ENCODE measurements at regions not wholly inside any gene's neighbourhood (a gene's known extent, or its start where the extent isn't known, plus 50 kb on each side); places are given as distances from the start of the nearest gene placed in this dataset.

- no peaks in the 10 kb centered on the region for H3K36me3 ChIP-seq
- intact Hi-C loops (cut with DNase I; ENCODE audit: low total_unique reads), result no loop called here
- H3K9me3 ChIP-seq, result no peaks in the 10 kb centered on the region
- no peak overlapping the region for H3K4me3 ChIP-seq
- H3K27me3 ChIP-seq, result peaks cover 0 to 77% (median 7%) of the 10 kb centered on the region in 3 donors
- 78 to 87% (median 83%) methylated on average over 15 of the region's 15 CpGs for WGBS, 5 donors
- TF ChIP-seq POLR2A (IDR thresholded peaks at IDR 0.05) (no peak), POLR2AphosphoS5 (IDR thresholded peaks at IDR 0.05) (no peak), EP300 (IDR thresholded peaks at IDR 0.05) (no peak)
- TF ChIP-seq, protein P1, sequence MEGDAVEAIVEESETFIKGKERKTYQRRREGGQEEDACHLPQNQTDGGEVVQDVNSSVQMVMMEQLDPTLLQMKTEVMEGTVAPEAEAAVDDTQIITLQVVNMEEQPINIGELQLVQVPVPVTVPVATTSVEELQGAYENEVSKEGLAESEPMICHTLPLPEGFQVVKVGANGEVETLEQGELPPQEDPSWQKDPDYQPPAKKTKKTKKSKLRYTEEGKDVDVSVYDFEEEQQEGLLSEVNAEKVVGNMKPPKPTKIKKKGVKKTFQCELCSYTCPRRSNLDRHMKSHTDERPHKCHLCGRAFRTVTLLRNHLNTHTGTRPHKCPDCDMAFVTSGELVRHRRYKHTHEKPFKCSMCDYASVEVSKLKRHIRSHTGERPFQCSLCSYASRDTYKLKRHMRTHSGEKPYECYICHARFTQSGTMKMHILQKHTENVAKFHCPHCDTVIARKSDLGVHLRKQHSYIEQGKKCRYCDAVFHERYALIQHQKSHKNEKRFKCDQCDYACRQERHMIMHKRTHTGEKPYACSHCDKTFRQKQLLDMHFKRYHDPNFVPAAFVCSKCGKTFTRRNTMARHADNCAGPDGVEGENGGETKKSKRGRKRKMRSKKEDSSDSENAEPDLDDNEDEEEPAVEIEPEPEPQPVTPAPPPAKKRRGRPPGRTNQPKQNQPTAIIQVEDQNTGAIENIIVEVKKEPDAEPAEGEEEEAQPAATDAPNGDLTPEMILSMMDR (IDR thresholded peaks at IDR 0.05), result no peak
- DNase-seq, result no peak
- no peak overlapping the region for H3K27ac ChIP-seq
- H3K4me1 ChIP-seq, result no peaks in the 10 kb centered on the region
Measured at GRCh38 chr12:130031041-130031440, 127.2 kb upstream of the TMEM132D start.

GRCh38 chr12:130031571-130032189 is 127.9 kb upstream of the TMEM132D start:
- no peak overlapping the region for H3K4me3 ChIP-seq
- no peaks in the 10 kb centered on the region for H3K36me3 ChIP-seq
- DNase-seq, result peak; percentile 56 to 67
- 6 to 10% (median 8%) methylated on average over 12 of the region's 12 CpGs for WGBS, 5 donors
- no peaks in the 10 kb centered on the region for H3K4me1 ChIP-seq
- no peaks in the 10 kb centered on the region for H3K9me3 ChIP-seq
- H3K27ac ChIP-seq, result no peak overlapping the region
- H3K27me3 ChIP-seq, result peaks cover 0 to 70% (median 7%) of the 10 kb centered on the region in 3 donors
- TF ChIP-seq EP300 (IDR thresholded peaks at IDR 0.05), result no peak
- TF ChIP-seq, protein P1 (IDR thresholded peaks at IDR 0.05), result peak in 4 of 7 experiments; percentile 44 to 67 (median 60)
- intact Hi-C loops (cut with DNase I; ENCODE audit: low total_unique reads), result no loop called here

DNA sequence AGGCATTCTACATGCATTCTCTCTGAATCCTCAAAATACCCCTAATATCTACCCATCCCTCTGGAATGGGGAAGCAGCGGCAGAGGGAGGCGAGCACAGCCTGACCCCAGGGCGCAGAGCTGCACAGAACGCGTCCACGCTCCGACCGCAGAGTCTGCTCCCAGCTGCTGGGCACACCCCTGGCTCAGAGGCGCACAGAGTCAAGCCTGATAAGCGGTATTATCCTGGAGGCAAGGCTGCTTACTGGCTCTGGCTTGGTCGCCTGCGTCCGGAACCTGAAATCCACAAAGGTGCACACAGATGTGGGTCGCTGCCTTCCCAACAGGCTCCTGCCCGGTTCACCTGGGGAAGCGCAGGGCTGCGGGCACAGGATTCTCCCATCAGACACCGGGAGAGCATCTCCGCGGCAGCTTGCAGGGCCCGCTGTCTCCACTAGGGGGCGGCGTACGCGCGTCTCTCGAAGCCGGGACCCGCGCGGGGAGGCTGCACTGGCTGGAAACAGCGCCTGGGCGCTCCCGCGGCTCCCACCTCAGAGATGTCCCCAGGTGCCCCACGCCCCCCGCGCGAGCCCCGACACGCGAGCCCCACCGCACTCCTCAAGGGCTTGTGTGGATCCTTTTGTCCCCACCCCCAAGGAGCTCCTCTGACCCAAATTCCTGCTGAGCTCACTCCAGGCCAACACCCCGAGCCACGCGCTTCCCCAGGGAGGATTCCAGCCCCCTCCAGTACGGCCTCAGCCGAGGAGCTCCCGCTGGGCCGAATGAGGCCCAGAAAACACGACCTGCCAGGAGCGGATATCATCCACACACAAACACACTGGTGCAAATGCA is 120.1 kb upstream of the FZD10 start:
- Histone ChIP-seq H3K4me1 (peaks cover 0 to 5% (median 0%) of the 10 kb centered on the region in 4 donors), H3K36me3 (no peaks in the 10 kb centered on the region), H3K27ac (no peak overlapping the region), H3K27me3 (peaks cover 12 to 88% (median 30%) of the 10 kb centered on the region in 3 donors), H3K4me3 (no peak overlapping the region), H3K9me3 (no peaks in the 10 kb centered on the region)
- peak in 1 of 2 donors; percentile 76 for DNase-seq
- intact Hi-C loops (cut with DNase I; ENCODE audit: low total_unique reads), result no loop called here
- TF ChIP-seq, protein P1 (IDR thresholded peaks at IDR 0.05), result peak in 4 of 7 experiments; percentile 23 to 70 (median 60)
- TF ChIP-seq EP300 (IDR thresholded peaks at IDR 0.05), result no peak
- TF ChIP-seq POLR2AphosphoS5 (IDR thresholded peaks at IDR 0.05), result no peak
- WGBS, 5 donors, result 13 to 17% (median 15%) methylated on average over 21 to 52 of the region's 52 CpGs

GRCh38 chr12:130043685-130044406 is 118.4 kb upstream of the FZD10 start:
- Histone ChIP-seq H3K27ac (no peak overlapping the region), H3K4me3 (no peak overlapping the region), H3K27me3 (peaks cover 12 to 94% (median 30%) of the 10 kb centered on the region in 3 donors), H3K9me3 (no peaks in the 10 kb centered on the region), H3K4me1 (peaks cover 0 to 5% (median 0%) of the 10 kb centered on the region in 4 donors), H3K36me3 (no peaks in the 10 kb centered on the region)
- WGBS, 5 donors, result 59 to 79% (median 74%) methylated on average over 13 of the region's 13 CpGs
- no peak for DNase-seq
- TF ChIP-seq POLR2A (IDR thresholded peaks at IDR 0.05), result no peak
- no peak for TF ChIP-seq POLR2AphosphoS5 (IDR thresholded peaks at IDR 0.05)
- TF ChIP-seq, protein P1 (IDR thresholded peaks at IDR 0.05), result no peak
- TF ChIP-seq EP300 (IDR thresholded peaks at IDR 0.05), result no peak
- intact Hi-C loops (cut with DNase I; ENCODE audit: low total_unique reads), result no loop called here

Measured in stomach (tissue), 8 donors.